GM23338 (cell line): ENCODE measurements at regions not wholly inside any gene's neighbourhood (a gene's known extent, or its start where the extent isn't known, plus 50 kb on each side); places are given as distances from the start of the nearest gene placed in this dataset.

ENCODE experiments used
- ATAC-seq: fragments of 200-7000 bp; cut with Tn5 transposase; 3 replicates; pipeline ENCODE4 v1.9.1; 2020
- DNase-seq: peaks from one replicate; pipeline ENCODE4 v3.0.0-alpha.2; 2015; ENCODE audit warnings: low spot score
- H2AFZ ChIP-seq: fragments of 200-600 bp; sonication (generic); 2 replicates; pipeline ENCODE4 v1.8.0; 2016; ENCODE audit warnings: antibody characterized with exemption, mild to moderate bottlenecking, moderate library complexity
- H3F3A ChIP-seq: fragments of 200-600 bp; sonication (generic); replicated peaks from 2 replicates; pipeline ENCODE4 v1.8.0; 2017; ENCODE audit warnings: antibody characterized with exemption, mixed run types, low read depth
- H3K27ac ChIP-seq: fragments of 200-600 bp; sonication (generic); 2 replicates; pipeline ENCODE4 v1.6.1; 2016; ENCODE audit warnings: low read depth
- H3K27me3 ChIP-seq: fragments of 200-600 bp; sonication (generic); 2 replicates; pipeline ENCODE4 v1.8.0; 2016; ENCODE audit warnings: mild to moderate bottlenecking, mixed run types, moderate library complexity; ENCODE audit not compliant: insufficient read depth
- H3K36me3 ChIP-seq: fragments of 200-600 bp; sonication (generic); 2 replicates; pipeline ENCODE4 v1.8.0; 2016; ENCODE audit warnings: mild to moderate bottlenecking; ENCODE audit not compliant: insufficient read depth
- H3K4me1 ChIP-seq: fragments of 200-600 bp; sonication (generic); 2 replicates; pipeline ENCODE4 v1.8.0; 2016; ENCODE audit warnings: mild to moderate bottlenecking, moderate library complexity; ENCODE audit not compliant: insufficient read depth
- H3K4me2 ChIP-seq: fragments of 200-600 bp; sonication (generic); 2 replicates; pipeline ENCODE4 v1.7.1; 2017; ENCODE audit warnings: mixed run types
- H3K4me3 ChIP-seq: fragments of 200-600 bp; sonication (generic); 2 replicates; pipeline ENCODE4 v1.6.1; 2016; ENCODE audit warnings: mixed run types
- H3K79me2 ChIP-seq: fragments of 200-600 bp; sonication (generic); replicated peaks from 2 replicates; pipeline ENCODE4 v1.8.0; 2017; ENCODE audit warnings: mild to moderate bottlenecking; ENCODE audit not compliant: insufficient read depth
- H3K9me2 ChIP-seq: fragments of 200-600 bp; sonication (generic); 2 replicates; pipeline ENCODE4 v1.8.0; 2017; ENCODE audit not compliant: insufficient read depth
- H4K20me1 ChIP-seq: fragments of 200-600 bp; sonication (generic); replicated peaks from 2 replicates; pipeline ENCODE4 v1.8.0; 2017; ENCODE audit warnings: mild to moderate bottlenecking; ENCODE audit not compliant: insufficient read depth
- H3K27ac Mint-ChIP-seq: 2 replicates; pipeline ENCODE4 v1.8.0; 2020; ENCODE audit warnings: inconsistent platforms, mild to moderate bottlenecking, moderate library complexity, mixed read lengths
- H3K27me3 Mint-ChIP-seq: 3 replicates; pipeline ENCODE4 v1.8.0; 2022; ENCODE audit warnings: low read depth, mild to moderate bottlenecking, moderate library complexity, mixed read lengths, inconsistent platforms; ENCODE audit not compliant: insufficient read depth, poor library complexity
- H3K36me3 Mint-ChIP-seq: 3 replicates; pipeline ENCODE4 v1.8.0; 2021; ENCODE audit warnings: low read depth, mild to moderate bottlenecking, inconsistent platforms, moderate library complexity, mixed read lengths
- H3K4me1 Mint-ChIP-seq: 3 replicates; pipeline ENCODE4 v1.8.0; 2020; ENCODE audit warnings: mild to moderate bottlenecking, inconsistent platforms, mixed read lengths
- H3K4me3 Mint-ChIP-seq: 3 replicates; pipeline ENCODE4 v1.8.0; 2021; ENCODE audit warnings: moderate library complexity, mild to moderate bottlenecking, inconsistent platforms, mixed read lengths
- H3K9me3 Mint-ChIP-seq: 3 replicates; pipeline ENCODE4 v1.8.0; 2020; ENCODE audit warnings: moderate library complexity, mild to moderate bottlenecking, inconsistent platforms, mixed read lengths
- CREB1 ChIP-seq: fragments of 250-450 bp; sonication (Bioruptor Pico); IDR thresholded peaks from 2 replicates; pipeline ENCODE4 v1.5.0; 2020; ENCODE audit warnings: low read depth, mild to moderate bottlenecking, moderate library complexity
- EZH2 ChIP-seq: fragments of 200-600 bp; sonication (generic); IDR thresholded peaks from one replicate; pipeline ENCODE4 v1.8.0; 2017; ENCODE audit warnings: antibody characterized with exemption, mild to moderate bottlenecking, low read depth; ENCODE audit not compliant: unreplicated experiment
- EZH2phosphoT487 ChIP-seq: fragments of 200-600 bp; sonication (generic); IDR thresholded peaks from one replicate; pipeline ENCODE4 v1.8.1; 2018; ENCODE audit warnings: antibody characterized with exemption; ENCODE audit not compliant: unreplicated experiment
- JUNB ChIP-seq: IDR thresholded peaks from one replicate; pipeline ENCODE4 v1.6.1; 2016; ENCODE audit warnings: antibody characterized with exemption; ENCODE audit not compliant: unreplicated experiment
- NANOG ChIP-seq: IDR thresholded peaks from 2 replicates; pipeline ENCODE4 v1.6.1; 2016; ENCODE audit warnings: antibody characterized with exemption, borderline replicate concordance
- POLR2AphosphoS5 ChIP-seq: IDR thresholded peaks from 2 replicates; pipeline ENCODE4 v1.6.1; 2016; ENCODE audit warnings: antibody characterized with exemption, low read depth
- STAT1 ChIP-seq: IDR thresholded peaks from one replicate; pipeline ENCODE4 v1.6.1; 2016; ENCODE audit warnings: antibody characterized with exemption; ENCODE audit not compliant: unreplicated experiment
- ZNF114 ChIP-seq: fragments of 250-450 bp; sonication (Bioruptor Pico); IDR thresholded peaks from 2 replicates; pipeline ENCODE4 v1.5.0; 2020; ENCODE audit warnings: mild to moderate bottlenecking, moderate library complexity
- ZNF331 ChIP-seq: fragments of 250-450 bp; sonication (Bioruptor Pico); IDR thresholded peaks from 2 replicates; pipeline ENCODE4 v1.5.0; 2020; ENCODE audit warnings: low read depth, mild to moderate bottlenecking, moderate library complexity
- TF ChIP-seq, protein P1 (sequence below): IDR thresholded peaks from 2 replicates; pipeline ENCODE4 v1.6.1; 2016; ENCODE audit warnings: antibody characterized with exemption
- TF ChIP-seq, protein P2 (sequence below), 2 experiments: fragments of 200-600 bp in 1 of 2; sonication (generic) in 1 of 2; conservative IDR thresholded peaks; 2 replicates each; pipeline versions ENCODE4 v1.5.1 to v1.6.1; 2016 to 2017; ENCODE audit warnings: antibody characterized with exemption in 2 of 2, low read depth in 2 of 2, mild to moderate bottlenecking in 2 of 2, moderate library complexity in 1 of 2
- TF ChIP-seq, protein P3 (sequence below): fragments of 250-450 bp; sonication (Bioruptor Pico); IDR thresholded peaks from 2 replicates; pipeline ENCODE4 v1.5.0; 2020; ENCODE audit warnings: mild to moderate bottlenecking, moderate library complexity
- TF ChIP-seq, protein P4 (sequence below): IDR thresholded peaks from one replicate; pipeline ENCODE4 v1.6.1; 2018; ENCODE audit warnings: antibody characterized with exemption; ENCODE audit not compliant: unreplicated experiment

DNA sequence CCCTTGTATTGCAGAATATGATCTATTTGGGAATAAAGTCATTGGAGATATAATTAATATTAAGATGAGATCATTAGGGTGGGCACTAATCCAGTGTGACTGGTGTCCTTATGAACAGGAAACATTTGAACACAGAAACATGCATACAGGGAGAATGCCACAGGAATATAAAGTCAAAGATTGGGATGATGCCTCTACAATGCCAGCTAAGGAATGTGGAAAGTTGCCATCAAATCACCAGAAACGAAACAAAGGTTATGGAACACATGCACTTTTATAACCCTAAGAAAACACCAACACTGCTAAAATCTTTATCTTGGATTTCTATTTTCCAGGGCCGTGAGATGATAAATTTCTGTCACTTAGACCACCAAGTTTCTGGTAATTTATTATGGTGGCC is 442.4 kb upstream of the BCHE start:
- Histone ChIP-seq H3K27ac (no peak overlapping the region), H3K4me3 (no peak overlapping the region), H3K4me2 (no peak overlapping the region), H3K36me3 (no peaks in the 10 kb centered on the region), H3K4me1 (no peaks in the 10 kb centered on the region), H4K20me1 (no peaks in the 10 kb centered on the region), H2AFZ (no peak overlapping the region), H3F3A (no peaks in the 10 kb centered on the region), H3K79me2 (no peaks in the 10 kb centered on the region), H3K9me2 (no peaks in the 10 kb centered on the region), H3K27me3 (no peaks in the 10 kb centered on the region)
- H3K4me3 Mint-ChIP-seq = no peak overlapping the region
- H3K27ac Mint-ChIP-seq = no peak overlapping the region
- peaks cover 3% of the 10 kb centered on the region; the same call in 2 of the 3 replicates for H3K4me1 Mint-ChIP-seq
- no peaks in the 10 kb centered on the region for H3K27me3 Mint-ChIP-seq
- no peak for TF ChIP-seq CREB1 (CRISPR knock-in tag)
- TF ChIP-seq, protein P1, sequence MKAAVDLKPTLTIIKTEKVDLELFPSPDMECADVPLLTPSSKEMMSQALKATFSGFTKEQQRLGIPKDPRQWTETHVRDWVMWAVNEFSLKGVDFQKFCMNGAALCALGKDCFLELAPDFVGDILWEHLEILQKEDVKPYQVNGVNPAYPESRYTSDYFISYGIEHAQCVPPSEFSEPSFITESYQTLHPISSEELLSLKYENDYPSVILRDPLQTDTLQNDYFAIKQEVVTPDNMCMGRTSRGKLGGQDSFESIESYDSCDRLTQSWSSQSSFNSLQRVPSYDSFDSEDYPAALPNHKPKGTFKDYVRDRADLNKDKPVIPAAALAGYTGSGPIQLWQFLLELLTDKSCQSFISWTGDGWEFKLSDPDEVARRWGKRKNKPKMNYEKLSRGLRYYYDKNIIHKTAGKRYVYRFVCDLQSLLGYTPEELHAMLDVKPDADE = no peak
- TF ChIP-seq, protein P2, sequence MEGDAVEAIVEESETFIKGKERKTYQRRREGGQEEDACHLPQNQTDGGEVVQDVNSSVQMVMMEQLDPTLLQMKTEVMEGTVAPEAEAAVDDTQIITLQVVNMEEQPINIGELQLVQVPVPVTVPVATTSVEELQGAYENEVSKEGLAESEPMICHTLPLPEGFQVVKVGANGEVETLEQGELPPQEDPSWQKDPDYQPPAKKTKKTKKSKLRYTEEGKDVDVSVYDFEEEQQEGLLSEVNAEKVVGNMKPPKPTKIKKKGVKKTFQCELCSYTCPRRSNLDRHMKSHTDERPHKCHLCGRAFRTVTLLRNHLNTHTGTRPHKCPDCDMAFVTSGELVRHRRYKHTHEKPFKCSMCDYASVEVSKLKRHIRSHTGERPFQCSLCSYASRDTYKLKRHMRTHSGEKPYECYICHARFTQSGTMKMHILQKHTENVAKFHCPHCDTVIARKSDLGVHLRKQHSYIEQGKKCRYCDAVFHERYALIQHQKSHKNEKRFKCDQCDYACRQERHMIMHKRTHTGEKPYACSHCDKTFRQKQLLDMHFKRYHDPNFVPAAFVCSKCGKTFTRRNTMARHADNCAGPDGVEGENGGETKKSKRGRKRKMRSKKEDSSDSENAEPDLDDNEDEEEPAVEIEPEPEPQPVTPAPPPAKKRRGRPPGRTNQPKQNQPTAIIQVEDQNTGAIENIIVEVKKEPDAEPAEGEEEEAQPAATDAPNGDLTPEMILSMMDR (conservative IDR thresholded peaks at IDR 0.05; ENCODE audit: low read depth in 2 of 2) = no peak
- no peak for TF ChIP-seq NANOG
- TF ChIP-seq EZH2 = no peak
- no peak for TF ChIP-seq EZH2phosphoT487
- no peak for TF ChIP-seq ZNF114 (CRISPR knock-in tag)
- TF ChIP-seq POLR2AphosphoS5 = no peak
- no peak for TF ChIP-seq STAT1
- no peak for TF ChIP-seq JUNB
- TF ChIP-seq ZNF331 (CRISPR knock-in tag) = no peak
- TF ChIP-seq, protein P3, sequence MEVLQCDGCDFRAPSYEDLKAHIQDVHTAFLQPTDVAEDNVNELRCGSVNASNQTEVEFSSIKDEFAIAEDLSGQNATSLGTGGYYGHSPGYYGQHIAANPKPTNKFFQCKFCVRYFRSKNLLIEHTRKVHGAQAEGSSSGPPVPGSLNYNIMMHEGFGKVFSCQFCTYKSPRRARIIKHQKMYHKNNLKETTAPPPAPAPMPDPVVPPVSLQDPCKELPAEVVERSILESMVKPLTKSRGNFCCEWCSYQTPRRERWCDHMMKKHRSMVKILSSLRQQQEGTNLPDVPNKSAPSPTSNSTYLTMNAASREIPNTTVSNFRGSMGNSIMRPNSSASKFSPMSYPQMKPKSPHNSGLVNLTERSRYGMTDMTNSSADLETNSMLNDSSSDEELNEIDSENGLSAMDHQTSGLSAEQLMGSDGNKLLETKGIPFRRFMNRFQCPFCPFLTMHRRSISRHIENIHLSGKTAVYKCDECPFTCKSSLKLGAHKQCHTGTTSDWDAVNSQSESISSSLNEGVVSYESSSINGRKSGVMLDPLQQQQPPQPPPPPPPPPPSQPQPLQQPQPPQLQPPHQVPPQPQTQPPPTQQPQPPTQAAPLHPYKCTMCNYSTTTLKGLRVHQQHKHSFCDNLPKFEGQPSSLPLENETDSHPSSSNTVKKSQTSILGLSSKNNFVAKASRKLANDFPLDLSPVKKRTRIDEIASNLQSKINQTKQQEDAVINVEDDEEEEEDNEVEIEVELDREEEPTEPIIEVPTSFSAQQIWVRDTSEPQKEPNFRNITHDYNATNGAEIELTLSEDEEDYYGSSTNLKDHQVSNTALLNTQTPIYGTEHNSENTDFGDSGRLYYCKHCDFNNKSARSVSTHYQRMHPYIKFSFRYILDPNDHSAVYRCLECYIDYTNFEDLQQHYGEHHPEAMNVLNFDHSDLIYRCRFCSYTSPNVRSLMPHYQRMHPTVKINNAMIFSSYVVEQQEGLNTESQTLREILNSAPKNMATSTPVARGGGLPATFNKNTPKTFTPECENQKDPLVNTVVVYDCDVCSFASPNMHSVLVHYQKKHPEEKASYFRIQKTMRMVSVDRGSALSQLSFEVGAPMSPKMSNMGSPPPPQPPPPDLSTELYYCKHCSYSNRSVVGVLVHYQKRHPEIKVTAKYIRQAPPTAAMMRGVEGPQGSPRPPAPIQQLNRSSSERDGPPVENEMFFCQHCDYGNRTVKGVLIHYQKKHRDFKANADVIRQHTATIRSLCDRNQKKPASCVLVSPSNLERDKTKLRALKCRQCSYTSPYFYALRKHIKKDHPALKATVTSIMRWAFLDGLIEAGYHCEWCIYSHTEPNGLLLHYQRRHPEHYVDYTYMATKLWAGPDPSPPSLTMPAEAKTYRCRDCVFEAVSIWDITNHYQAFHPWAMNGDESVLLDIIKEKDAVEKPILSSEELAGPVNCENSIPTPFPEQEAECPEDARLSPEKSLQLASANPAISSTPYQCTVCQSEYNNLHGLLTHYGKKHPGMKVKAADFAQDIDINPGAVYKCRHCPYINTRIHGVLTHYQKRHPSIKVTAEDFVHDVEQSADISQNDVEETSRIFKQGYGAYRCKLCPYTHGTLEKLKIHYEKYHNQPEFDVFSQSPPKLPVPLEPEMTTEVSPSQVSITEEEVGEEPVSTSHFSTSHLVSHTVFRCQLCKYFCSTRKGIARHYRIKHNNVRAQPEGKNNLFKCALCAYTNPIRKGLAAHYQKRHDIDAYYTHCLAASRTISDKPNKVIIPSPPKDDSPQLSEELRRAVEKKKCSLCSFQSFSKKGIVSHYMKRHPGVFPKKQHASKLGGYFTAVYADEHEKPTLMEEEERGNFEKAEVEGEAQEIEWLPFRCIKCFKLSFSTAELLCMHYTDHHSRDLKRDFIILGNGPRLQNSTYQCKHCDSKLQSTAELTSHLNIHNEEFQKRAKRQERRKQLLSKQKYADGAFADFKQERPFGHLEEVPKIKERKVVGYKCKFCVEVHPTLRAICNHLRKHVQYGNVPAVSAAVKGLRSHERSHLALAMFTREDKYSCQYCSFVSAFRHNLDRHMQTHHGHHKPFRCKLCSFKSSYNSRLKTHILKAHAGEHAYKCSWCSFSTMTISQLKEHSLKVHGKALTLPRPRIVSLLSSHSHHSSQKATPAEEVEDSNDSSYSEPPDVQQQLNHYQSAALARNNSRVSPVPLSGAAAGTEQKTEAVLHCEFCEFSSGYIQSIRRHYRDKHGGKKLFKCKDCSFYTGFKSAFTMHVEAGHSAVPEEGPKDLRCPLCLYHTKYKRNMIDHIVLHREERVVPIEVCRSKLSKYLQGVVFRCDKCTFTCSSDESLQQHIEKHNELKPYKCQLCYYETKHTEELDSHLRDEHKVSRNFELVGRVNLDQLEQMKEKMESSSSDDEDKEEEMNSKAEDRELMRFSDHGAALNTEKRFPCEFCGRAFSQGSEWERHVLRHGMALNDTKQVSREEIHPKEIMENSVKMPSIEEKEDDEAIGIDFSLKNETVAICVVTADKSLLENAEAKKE (CRISPR knock-in tag) = no peak
- TF ChIP-seq, protein P4, sequence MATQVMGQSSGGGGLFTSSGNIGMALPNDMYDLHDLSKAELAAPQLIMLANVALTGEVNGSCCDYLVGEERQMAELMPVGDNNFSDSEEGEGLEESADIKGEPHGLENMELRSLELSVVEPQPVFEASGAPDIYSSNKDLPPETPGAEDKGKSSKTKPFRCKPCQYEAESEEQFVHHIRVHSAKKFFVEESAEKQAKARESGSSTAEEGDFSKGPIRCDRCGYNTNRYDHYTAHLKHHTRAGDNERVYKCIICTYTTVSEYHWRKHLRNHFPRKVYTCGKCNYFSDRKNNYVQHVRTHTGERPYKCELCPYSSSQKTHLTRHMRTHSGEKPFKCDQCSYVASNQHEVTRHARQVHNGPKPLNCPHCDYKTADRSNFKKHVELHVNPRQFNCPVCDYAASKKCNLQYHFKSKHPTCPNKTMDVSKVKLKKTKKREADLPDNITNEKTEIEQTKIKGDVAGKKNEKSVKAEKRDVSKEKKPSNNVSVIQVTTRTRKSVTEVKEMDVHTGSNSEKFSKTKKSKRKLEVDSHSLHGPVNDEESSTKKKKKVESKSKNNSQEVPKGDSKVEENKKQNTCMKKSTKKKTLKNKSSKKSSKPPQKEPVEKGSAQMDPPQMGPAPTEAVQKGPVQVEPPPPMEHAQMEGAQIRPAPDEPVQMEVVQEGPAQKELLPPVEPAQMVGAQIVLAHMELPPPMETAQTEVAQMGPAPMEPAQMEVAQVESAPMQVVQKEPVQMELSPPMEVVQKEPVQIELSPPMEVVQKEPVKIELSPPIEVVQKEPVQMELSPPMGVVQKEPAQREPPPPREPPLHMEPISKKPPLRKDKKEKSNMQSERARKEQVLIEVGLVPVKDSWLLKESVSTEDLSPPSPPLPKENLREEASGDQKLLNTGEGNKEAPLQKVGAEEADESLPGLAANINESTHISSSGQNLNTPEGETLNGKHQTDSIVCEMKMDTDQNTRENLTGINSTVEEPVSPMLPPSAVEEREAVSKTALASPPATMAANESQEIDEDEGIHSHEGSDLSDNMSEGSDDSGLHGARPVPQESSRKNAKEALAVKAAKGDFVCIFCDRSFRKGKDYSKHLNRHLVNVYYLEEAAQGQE = no peak
- ATAC-seq (no peak), DNase-seq (no peak)
- no peaks in the 10 kb centered on the region for H3K9me3 Mint-ChIP-seq
- no peaks in the 10 kb centered on the region for H3K36me3 Mint-ChIP-seq
